ENCODE measurements at regions not wholly inside any gene's neighbourhood (a gene's known extent, or its start where the extent isn't known, plus 50 kb on each side); places are given as distances from the start of the nearest gene placed in this dataset.

GRCh38 chr12:18207266-18207665 is 54.1 kb upstream of the PIK3C2G start:
- POLR2A ChIA-PET = no interaction called here
- no peaks in the 10 kb centered on the region for H3K79me2 ChIP-seq (ENCODE audit: insufficient read depth, low read length)
- H3K4me2 ChIP-seq (ENCODE audit: low read depth, low read length) = no peak overlapping the region
- DNase-seq (ENCODE audit: low spot score) (no peak), ATAC-seq (no peak), FAIRE-seq (no peak)
- H3K9me3 ChIP-seq (ENCODE audit: low read length) = no peaks in the 10 kb centered on the region
- no peak overlapping the region for H3K9ac ChIP-seq (ENCODE audit: insufficient read depth, low read depth, low read length)
- CTCF ChIA-PET (ENCODE audit: low intra/inter-chr PET ratio, low total read pairs) = no interaction called here
- TF ChIP-seq, protein P1, sequence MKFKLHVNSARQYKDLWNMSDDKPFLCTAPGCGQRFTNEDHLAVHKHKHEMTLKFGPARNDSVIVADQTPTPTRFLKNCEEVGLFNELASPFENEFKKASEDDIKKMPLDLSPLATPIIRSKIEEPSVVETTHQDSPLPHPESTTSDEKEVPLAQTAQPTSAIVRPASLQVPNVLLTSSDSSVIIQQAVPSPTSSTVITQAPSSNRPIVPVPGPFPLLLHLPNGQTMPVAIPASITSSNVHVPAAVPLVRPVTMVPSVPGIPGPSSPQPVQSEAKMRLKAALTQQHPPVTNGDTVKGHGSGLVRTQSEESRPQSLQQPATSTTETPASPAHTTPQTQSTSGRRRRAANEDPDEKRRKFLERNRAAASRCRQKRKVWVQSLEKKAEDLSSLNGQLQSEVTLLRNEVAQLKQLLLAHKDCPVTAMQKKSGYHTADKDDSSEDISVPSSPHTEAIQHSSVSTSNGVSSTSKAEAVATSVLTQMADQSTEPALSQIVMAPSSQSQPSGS (CRISPR knock-in tag; IDR thresholded peaks at IDR 0.05) = no peak
- TF ChIP-seq, protein P2, sequence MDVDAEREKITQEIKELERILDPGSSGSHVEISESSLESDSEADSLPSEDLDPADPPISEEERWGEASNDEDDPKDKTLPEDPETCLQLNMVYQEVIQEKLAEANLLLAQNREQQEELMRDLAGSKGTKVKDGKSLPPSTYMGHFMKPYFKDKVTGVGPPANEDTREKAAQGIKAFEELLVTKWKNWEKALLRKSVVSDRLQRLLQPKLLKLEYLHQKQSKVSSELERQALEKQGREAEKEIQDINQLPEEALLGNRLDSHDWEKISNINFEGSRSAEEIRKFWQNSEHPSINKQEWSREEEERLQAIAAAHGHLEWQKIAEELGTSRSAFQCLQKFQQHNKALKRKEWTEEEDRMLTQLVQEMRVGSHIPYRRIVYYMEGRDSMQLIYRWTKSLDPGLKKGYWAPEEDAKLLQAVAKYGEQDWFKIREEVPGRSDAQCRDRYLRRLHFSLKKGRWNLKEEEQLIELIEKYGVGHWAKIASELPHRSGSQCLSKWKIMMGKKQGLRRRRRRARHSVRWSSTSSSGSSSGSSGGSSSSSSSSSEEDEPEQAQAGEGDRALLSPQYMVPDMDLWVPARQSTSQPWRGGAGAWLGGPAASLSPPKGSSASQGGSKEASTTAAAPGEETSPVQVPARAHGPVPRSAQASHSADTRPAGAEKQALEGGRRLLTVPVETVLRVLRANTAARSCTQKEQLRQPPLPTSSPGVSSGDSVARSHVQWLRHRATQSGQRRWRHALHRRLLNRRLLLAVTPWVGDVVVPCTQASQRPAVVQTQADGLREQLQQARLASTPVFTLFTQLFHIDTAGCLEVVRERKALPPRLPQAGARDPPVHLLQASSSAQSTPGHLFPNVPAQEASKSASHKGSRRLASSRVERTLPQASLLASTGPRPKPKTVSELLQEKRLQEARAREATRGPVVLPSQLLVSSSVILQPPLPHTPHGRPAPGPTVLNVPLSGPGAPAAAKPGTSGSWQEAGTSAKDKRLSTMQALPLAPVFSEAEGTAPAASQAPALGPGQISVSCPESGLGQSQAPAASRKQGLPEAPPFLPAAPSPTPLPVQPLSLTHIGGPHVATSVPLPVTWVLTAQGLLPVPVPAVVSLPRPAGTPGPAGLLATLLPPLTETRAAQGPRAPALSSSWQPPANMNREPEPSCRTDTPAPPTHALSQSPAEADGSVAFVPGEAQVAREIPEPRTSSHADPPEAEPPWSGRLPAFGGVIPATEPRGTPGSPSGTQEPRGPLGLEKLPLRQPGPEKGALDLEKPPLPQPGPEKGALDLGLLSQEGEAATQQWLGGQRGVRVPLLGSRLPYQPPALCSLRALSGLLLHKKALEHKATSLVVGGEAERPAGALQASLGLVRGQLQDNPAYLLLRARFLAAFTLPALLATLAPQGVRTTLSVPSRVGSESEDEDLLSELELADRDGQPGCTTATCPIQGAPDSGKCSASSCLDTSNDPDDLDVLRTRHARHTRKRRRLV (CRISPR knock-in tag; IDR thresholded peaks at IDR 0.05) = no peak
- TF ChIP-seq ZNF740 (CRISPR knock-in tag; IDR thresholded peaks at IDR 0.05) (no peak), ZSCAN31 (CRISPR knock-in tag; IDR thresholded peaks at IDR 0.05; ENCODE audit: low read depth) (no peak), ZFP62 (CRISPR knock-in tag; IDR thresholded peaks at IDR 0.05) (no peak), ZNF572 (CRISPR knock-in tag; IDR thresholded peaks at IDR 0.05) (no peak), ZNF749 (CRISPR knock-in tag; IDR thresholded peaks at IDR 0.05; ENCODE audit: borderline replicate concordance) (no peak), FOXA3 (CRISPR knock-in tag; IDR thresholded peaks at IDR 0.05) (no peak), ZNF160 (CRISPR knock-in tag; IDR thresholded peaks at IDR 0.05) (no peak), SRF (IDR thresholded peaks at IDR 0.05; ENCODE audit: low read depth, low read length) (no peak)
- TF ChIP-seq, protein P3, sequence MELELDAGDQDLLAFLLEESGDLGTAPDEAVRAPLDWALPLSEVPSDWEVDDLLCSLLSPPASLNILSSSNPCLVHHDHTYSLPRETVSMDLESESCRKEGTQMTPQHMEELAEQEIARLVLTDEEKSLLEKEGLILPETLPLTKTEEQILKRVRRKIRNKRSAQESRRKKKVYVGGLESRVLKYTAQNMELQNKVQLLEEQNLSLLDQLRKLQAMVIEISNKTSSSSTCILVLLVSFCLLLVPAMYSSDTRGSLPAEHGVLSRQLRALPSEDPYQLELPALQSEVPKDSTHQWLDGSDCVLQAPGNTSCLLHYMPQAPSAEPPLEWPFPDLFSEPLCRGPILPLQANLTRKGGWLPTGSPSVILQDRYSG (CRISPR knock-in tag; IDR thresholded peaks at IDR 0.05) = no peak
- intact Hi-C loops (cut with micrococcal nuclease; ENCODE audit: unreplicated experiment) (no loop called here), in situ Hi-C loops (cut with HindIII; ENCODE audit: extremely low pct_ligation_motif_present, low pct_unique_long_range_greater_than_20kb) (no loop called here)
- H2AFZ ChIP-seq (ENCODE audit: low read length) = no peak overlapping the region
- H3K36me3 ChIP-seq (replicated peaks in 1 of 2; ENCODE audit: control insufficient read depth in 1 of 2, insufficient read depth in 2 of 2, low read length in 2 of 2) = no peaks in the 10 kb centered on the region
- H3K27me3 ChIP-seq (ENCODE audit: control insufficient read depth in 1 of 2, insufficient read depth in 2 of 2, low read length in 2 of 2) = no peaks in the 10 kb centered on the region
- BruUV-seq (replicated peaks) = no TSS peak
- H3K4me3 ChIP-seq (replicated peaks in 1 of 3; ENCODE audit: insufficient read depth in 1 of 3, low read depth in 2 of 3, low read length in 3 of 3) = no peak overlapping the region
- no peaks in the 10 kb centered on the region for H4K20me1 ChIP-seq (ENCODE audit: insufficient read depth, low read length)
- no peak overlapping the region for H3K27ac ChIP-seq (ENCODE audit: extremely low read length, insufficient read depth, low read length)
- no peaks in the 10 kb centered on the region for H3K4me1 ChIP-seq (ENCODE audit: insufficient read depth, low read length)

All from HepG2 (cell line).